ENCODE measurements at regions not wholly inside any gene's neighbourhood (a gene's known extent, or its start where the extent isn't known, plus 50 kb on each side); places are given as distances from the start of the nearest gene placed in this dataset.
A peak's percentile ranks its signal among the peaks of the same experiment; 100 is the strongest.

DNA sequence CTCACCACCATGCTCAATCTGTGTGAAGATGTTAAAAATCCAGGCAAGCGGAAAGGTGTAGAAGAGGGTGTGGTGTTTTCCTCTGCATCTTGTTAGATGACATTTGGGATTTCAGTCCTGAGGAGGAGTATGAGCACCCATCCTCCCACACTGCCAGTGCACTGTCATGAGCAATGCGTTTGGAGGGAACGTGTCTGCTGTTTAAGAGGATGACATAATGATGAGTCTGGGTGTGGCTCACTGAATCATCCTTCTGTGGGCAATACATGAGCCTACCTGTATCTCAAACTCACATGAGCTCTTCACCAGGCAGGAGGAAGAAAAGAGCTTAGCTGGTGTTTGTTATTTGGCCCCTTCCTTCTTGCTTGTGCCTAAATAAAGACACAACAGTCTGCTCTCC lies 67.9 kb upstream of the ARX start:
- no peak overlapping the region for H2AFZ ChIP-seq (ENCODE audit: control insufficient read depth, low read length)
- no peaks in the 10 kb centered on the region for H4K20me1 ChIP-seq (ENCODE audit: control insufficient read depth, extremely low read depth, insufficient read depth, low read length)
- H3K4me3 ChIP-seq (ENCODE audit: control insufficient read depth in 2 of 3, extremely low read depth in 1 of 3, insufficient read depth in 2 of 3, low read depth in 1 of 3, low read length in 3 of 3), result no peak overlapping the region
- no peak overlapping the region for H3K4me2 ChIP-seq (ENCODE audit: control insufficient read depth, extremely low read depth, insufficient read depth, low read depth, low read length)
- H3K9me1 ChIP-seq (ENCODE audit: control insufficient read depth, extremely low read depth, insufficient read depth, low read length), result no peaks in the 10 kb centered on the region
- H3K27me3 ChIP-seq (ENCODE audit: control insufficient read depth, extremely low read depth, insufficient read depth, low read length), result no peaks in the 10 kb centered on the region
- no peak for TF ChIP-seq EZH2 (IDR thresholded peaks at IDR 0.05; ENCODE audit: low read length)
- TF ChIP-seq, protein P1, sequence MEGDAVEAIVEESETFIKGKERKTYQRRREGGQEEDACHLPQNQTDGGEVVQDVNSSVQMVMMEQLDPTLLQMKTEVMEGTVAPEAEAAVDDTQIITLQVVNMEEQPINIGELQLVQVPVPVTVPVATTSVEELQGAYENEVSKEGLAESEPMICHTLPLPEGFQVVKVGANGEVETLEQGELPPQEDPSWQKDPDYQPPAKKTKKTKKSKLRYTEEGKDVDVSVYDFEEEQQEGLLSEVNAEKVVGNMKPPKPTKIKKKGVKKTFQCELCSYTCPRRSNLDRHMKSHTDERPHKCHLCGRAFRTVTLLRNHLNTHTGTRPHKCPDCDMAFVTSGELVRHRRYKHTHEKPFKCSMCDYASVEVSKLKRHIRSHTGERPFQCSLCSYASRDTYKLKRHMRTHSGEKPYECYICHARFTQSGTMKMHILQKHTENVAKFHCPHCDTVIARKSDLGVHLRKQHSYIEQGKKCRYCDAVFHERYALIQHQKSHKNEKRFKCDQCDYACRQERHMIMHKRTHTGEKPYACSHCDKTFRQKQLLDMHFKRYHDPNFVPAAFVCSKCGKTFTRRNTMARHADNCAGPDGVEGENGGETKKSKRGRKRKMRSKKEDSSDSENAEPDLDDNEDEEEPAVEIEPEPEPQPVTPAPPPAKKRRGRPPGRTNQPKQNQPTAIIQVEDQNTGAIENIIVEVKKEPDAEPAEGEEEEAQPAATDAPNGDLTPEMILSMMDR (optimal IDR thresholded peaks at IDR 0.05 in 1 of 3, IDR thresholded peaks at IDR 0.05 in 1 of 3, conservative IDR thresholded peaks at IDR 0.05 in 1 of 3; ENCODE audit: extremely low read depth in 1 of 3, insufficient read depth in 2 of 3, low read length in 3 of 3), result no peak
- FAIRE-seq (peak; percentile 90), DNase-seq (ENCODE audit: low read depth, low spot score) (peak; percentile 46)
- H3K9ac ChIP-seq (ENCODE audit: control insufficient read depth, extremely low read depth, insufficient read depth, low read length), result no peak overlapping the region
- H3K36me3 ChIP-seq (ENCODE audit: control insufficient read depth in 2 of 2, extremely low read depth in 1 of 2, insufficient read depth in 2 of 2, low read length in 2 of 2), result no peaks in the 10 kb centered on the region
- dilution Hi-C loops (cut with MboI; ENCODE audit: extremely low pct_ligation_motif_present, low sequenced_read_pairs), result no loop called here
- H3K4me1 ChIP-seq (ENCODE audit: control insufficient read depth, extremely low read depth, insufficient read depth, low read length), result peaks cover 5% of the 10 kb centered on the region
- H3K79me2 ChIP-seq (ENCODE audit: control insufficient read depth, insufficient read depth, low read length), result no peaks in the 10 kb centered on the region
- no peak overlapping the region for H3K27ac ChIP-seq (ENCODE audit: control insufficient read depth, insufficient read depth, low read length)
- no peaks in the 10 kb centered on the region for H3K9me3 ChIP-seq (ENCODE audit: control insufficient read depth, low read depth, low read length)

DNA sequence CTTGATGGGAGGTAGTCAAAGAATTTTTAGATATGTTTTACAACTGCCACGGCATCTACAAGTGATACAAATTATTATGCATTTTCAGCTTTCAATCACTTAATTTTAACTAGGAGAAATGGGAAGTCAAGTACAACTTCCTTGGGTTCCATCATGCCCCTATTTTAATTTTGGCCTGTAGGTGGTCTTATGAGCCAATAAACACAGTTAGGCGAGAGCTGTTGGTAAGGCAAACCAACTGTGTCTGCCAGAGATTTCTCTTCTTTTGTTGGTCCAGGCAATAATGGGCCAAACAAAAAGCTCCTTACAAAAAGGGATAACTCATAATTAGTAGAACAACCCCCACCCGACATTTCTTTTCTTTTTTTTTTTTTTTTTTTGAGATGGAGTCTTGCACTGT lies 63.3 kb upstream of the ARX start:
- DNase-seq (ENCODE audit: low read depth, low spot score) (no peak), FAIRE-seq (no peak)
- Histone ChIP-seq H3K36me3 (ENCODE audit: control insufficient read depth in 2 of 2, extremely low read depth in 1 of 2, insufficient read depth in 2 of 2, low read length in 2 of 2) (no peaks in the 10 kb centered on the region), H4K20me1 (ENCODE audit: control insufficient read depth, extremely low read depth, insufficient read depth, low read length) (no peaks in the 10 kb centered on the region), H3K4me3 (ENCODE audit: control insufficient read depth in 2 of 3, extremely low read depth in 1 of 3, insufficient read depth in 2 of 3, low read depth in 1 of 3, low read length in 3 of 3) (no peak overlapping the region), H3K9me3 (ENCODE audit: control insufficient read depth, low read depth, low read length) (no peaks in the 10 kb centered on the region), H3K27me3 (ENCODE audit: control insufficient read depth, extremely low read depth, insufficient read depth, low read length) (no peaks in the 10 kb centered on the region), H3K9me1 (ENCODE audit: control insufficient read depth, extremely low read depth, insufficient read depth, low read length) (no peaks in the 10 kb centered on the region), H2AFZ (ENCODE audit: control insufficient read depth, low read length) (no peak overlapping the region), H3K79me2 (ENCODE audit: control insufficient read depth, insufficient read depth, low read length) (no peaks in the 10 kb centered on the region), H3K4me2 (ENCODE audit: control insufficient read depth, extremely low read depth, insufficient read depth, low read depth, low read length) (no peak overlapping the region), H3K4me1 (ENCODE audit: control insufficient read depth, extremely low read depth, insufficient read depth, low read length) (peaks cover 3% of the 10 kb centered on the region), H3K9ac (ENCODE audit: control insufficient read depth, extremely low read depth, insufficient read depth, low read length) (no peak overlapping the region), H3K27ac (ENCODE audit: control insufficient read depth, insufficient read depth, low read length) (no peak overlapping the region)
- TF ChIP-seq, protein P1 (optimal IDR thresholded peaks at IDR 0.05 in 1 of 3, IDR thresholded peaks at IDR 0.05 in 1 of 3, conservative IDR thresholded peaks at IDR 0.05 in 1 of 3; ENCODE audit: extremely low read depth in 1 of 3, insufficient read depth in 2 of 3, low read length in 3 of 3), result no peak
- TF ChIP-seq EZH2 (IDR thresholded peaks at IDR 0.05; ENCODE audit: low read length), result no peak
- dilution Hi-C loops (cut with MboI; ENCODE audit: extremely low pct_ligation_motif_present, low sequenced_read_pairs), result no loop called here
